ENCODE measurements at regions not wholly inside any gene's neighbourhood (a gene's known extent, or its start where the extent isn't known, plus 50 kb on each side); places are given as distances from the start of the nearest gene placed in this dataset.

DNA sequence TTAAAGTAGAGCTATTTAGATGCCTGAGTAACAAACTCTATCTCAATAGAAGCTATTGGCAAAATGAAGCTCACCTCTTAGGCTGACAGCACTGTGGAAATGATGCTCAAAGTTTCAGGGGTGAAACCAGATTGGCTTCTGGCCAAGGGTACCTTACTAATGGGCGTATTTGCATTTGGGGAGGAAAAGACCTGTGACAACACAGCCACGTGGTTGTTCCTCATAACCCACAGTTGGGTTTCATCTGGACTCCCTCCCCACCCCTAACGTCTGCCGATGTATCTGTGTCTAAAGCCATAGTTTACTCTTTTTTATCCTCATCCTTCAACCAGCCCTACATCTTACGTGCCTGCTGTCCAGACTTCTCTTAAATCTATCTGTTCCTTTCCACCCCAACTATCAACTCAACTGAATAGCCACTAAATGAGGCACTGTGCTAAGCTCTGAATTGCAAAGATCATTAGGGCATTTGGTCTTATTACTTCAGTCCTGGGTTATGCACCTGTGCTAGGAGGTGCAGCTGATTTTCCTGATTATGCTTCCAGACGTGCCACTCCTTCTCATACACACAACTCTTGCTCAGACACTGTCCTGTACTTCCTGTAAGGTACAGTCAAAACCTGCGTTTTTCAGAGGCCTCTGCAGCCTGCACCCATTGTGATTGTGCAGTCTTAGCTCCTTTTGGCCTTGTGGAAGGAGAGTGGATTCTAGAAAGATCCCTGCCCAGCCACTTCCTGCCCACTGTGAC is 80.6 kb upstream of the ARMC2 start:
- Histone ChIP-seq H3K9ac (ENCODE audit: low read length) (no peak overlapping the region), H4K20me1 (ENCODE audit: insufficient read depth, low read length) (no peaks in the 10 kb centered on the region), H3K4me3 (ENCODE audit: low read depth, low read length, poor library complexity, severe bottlenecking) (no peak overlapping the region), H2AFZ (ENCODE audit: low read length) (no peak overlapping the region), H3K79me2 (ENCODE audit: insufficient read depth, low read length) (no peaks in the 10 kb centered on the region), H3K4me2 (ENCODE audit: low read length) (no peak overlapping the region), H3K27ac (ENCODE audit: low read depth, low read length, poor library complexity, severe bottlenecking) (no peak overlapping the region), H3K4me1 (ENCODE audit: insufficient read depth, low read length, severe bottlenecking) (no peaks in the 10 kb centered on the region), H3K9me3 (ENCODE audit: low read length) (no peaks in the 10 kb centered on the region), H3K36me3 (ENCODE audit: insufficient read depth, low read length) (no peaks in the 10 kb centered on the region), H3K9me2 (ENCODE audit: low read depth, low read length) (no peaks in the 10 kb centered on the region), H3K27me3 (ENCODE audit: insufficient read depth, low read length) (peaks cover 4% of the 10 kb centered on the region), H3F3A (ENCODE audit: insufficient read depth, low read length) (no peaks in the 10 kb centered on the region)
- TF ChIP-seq, protein P1, sequence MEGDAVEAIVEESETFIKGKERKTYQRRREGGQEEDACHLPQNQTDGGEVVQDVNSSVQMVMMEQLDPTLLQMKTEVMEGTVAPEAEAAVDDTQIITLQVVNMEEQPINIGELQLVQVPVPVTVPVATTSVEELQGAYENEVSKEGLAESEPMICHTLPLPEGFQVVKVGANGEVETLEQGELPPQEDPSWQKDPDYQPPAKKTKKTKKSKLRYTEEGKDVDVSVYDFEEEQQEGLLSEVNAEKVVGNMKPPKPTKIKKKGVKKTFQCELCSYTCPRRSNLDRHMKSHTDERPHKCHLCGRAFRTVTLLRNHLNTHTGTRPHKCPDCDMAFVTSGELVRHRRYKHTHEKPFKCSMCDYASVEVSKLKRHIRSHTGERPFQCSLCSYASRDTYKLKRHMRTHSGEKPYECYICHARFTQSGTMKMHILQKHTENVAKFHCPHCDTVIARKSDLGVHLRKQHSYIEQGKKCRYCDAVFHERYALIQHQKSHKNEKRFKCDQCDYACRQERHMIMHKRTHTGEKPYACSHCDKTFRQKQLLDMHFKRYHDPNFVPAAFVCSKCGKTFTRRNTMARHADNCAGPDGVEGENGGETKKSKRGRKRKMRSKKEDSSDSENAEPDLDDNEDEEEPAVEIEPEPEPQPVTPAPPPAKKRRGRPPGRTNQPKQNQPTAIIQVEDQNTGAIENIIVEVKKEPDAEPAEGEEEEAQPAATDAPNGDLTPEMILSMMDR (IDR thresholded peaks at IDR 0.05; ENCODE audit: low read length) = no peak
- no peak for TF ChIP-seq EZH2 (IDR thresholded peaks at IDR 0.05; ENCODE audit: borderline replicate concordance, low read length)

DNA sequence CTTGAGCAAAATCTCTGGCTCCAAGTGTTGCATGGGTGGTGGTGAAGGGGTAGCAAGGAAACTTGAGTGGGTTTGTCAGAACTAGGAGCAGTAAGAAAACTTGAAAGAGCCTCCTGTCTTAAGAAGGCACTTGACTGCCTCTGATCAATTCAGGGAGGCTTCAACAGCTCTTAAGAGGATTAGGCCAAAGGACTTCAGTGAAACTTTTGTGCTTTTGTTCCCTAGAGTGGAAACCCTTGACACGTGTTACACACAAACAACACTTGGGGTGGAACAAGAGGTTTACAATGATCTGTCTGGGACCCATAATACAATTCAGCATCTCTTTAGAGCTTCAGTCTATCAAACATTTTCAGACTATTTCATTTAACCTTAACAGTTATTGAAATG is 80.1 kb upstream of the ARMC2 start:
- H3K27me3 ChIP-seq (ENCODE audit: insufficient read depth, low read length) = peaks cover 1% of the 10 kb centered on the region; the same call in 1 of the 2 replicates
- no peaks in the 10 kb centered on the region for H3K9me3 ChIP-seq (ENCODE audit: low read length)
- H3F3A ChIP-seq (ENCODE audit: insufficient read depth, low read length) = no peaks in the 10 kb centered on the region
- no peaks in the 10 kb centered on the region for H4K20me1 ChIP-seq (ENCODE audit: insufficient read depth, low read length)
- H3K4me1 ChIP-seq (ENCODE audit: insufficient read depth, low read length, severe bottlenecking) = no peaks in the 10 kb centered on the region
- H3K4me3 ChIP-seq (ENCODE audit: low read depth, low read length, poor library complexity, severe bottlenecking) = no peak overlapping the region
- TF ChIP-seq, protein P1 (IDR thresholded peaks at IDR 0.05; ENCODE audit: low read length) = no peak
- no peak for TF ChIP-seq EZH2 (IDR thresholded peaks at IDR 0.05; ENCODE audit: borderline replicate concordance, low read length)
- no peak overlapping the region for H3K9ac ChIP-seq (ENCODE audit: low read length)
- no peak overlapping the region for H3K27ac ChIP-seq (ENCODE audit: low read depth, low read length, poor library complexity, severe bottlenecking)
- no peaks in the 10 kb centered on the region for H3K9me2 ChIP-seq (ENCODE audit: low read depth, low read length)
- H3K79me2 ChIP-seq (ENCODE audit: insufficient read depth, low read length) = no peaks in the 10 kb centered on the region
- no peaks in the 10 kb centered on the region for H3K36me3 ChIP-seq (ENCODE audit: insufficient read depth, low read length)
- H3K4me2 ChIP-seq (ENCODE audit: low read length) = no peak overlapping the region
- no peak overlapping the region for H2AFZ ChIP-seq (ENCODE audit: low read length)

DNA sequence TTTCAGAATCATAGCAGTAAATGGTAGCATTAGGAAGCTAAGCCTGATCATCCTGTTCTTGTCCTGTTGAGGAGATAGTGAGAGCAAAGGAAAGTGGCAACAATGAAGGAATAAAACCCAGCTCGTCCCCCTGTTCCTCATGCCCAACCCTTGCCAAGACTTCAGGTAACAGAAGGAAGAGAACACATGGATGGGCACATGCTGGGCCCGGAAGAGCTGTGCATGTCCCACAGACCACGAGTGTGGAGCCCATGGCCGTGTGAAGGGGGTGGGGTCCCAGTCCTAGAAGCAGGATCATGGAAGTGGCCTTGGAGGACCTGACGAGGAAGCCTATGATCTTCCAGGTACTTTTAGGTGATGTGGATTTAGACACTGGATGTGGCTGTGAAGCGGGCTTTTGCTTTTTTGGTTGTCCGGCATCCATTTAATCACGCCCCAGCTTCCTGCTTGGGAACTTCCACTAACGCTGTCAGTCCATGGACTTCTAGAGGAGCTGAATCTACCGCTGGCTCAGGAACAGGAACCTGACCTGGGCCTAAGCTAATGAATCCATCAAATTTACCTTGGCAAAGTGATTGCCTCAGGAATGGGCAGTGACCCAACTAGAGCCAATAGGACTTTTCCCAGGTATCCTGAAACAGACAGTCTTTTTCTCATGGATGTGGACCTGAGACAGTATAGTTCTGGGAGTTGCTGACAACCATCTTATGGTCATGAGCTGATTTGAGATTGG is 79.3 kb upstream of the ARMC2 start:
- no peaks in the 10 kb centered on the region; the same call in 1 of the 2 replicates for H3K27me3 ChIP-seq (ENCODE audit: insufficient read depth, low read length)
- H3K4me2 ChIP-seq (ENCODE audit: low read length) = no peak overlapping the region
- H3K4me3 ChIP-seq (ENCODE audit: low read depth, low read length, poor library complexity, severe bottlenecking) = no peak overlapping the region
- no peak overlapping the region for H2AFZ ChIP-seq (ENCODE audit: low read length)
- TF ChIP-seq, protein P1 (IDR thresholded peaks at IDR 0.05; ENCODE audit: low read length) = no peak
- TF ChIP-seq EZH2 (IDR thresholded peaks at IDR 0.05; ENCODE audit: borderline replicate concordance, low read length) = no peak
- H3K9me3 ChIP-seq (ENCODE audit: low read length) = no peaks in the 10 kb centered on the region
- no peaks in the 10 kb centered on the region for H3F3A ChIP-seq (ENCODE audit: insufficient read depth, low read length)
- no peaks in the 10 kb centered on the region for H3K79me2 ChIP-seq (ENCODE audit: insufficient read depth, low read length)
- H3K36me3 ChIP-seq (ENCODE audit: insufficient read depth, low read length) = no peaks in the 10 kb centered on the region
- no peaks in the 10 kb centered on the region for H4K20me1 ChIP-seq (ENCODE audit: insufficient read depth, low read length)
- no peaks in the 10 kb centered on the region for H3K4me1 ChIP-seq (ENCODE audit: insufficient read depth, low read length, severe bottlenecking)
- H3K27ac ChIP-seq (ENCODE audit: low read depth, low read length, poor library complexity, severe bottlenecking) = no peak overlapping the region
- H3K9ac ChIP-seq (ENCODE audit: low read length) = no peak overlapping the region
- H3K9me2 ChIP-seq (ENCODE audit: low read depth, low read length) = no peaks in the 10 kb centered on the region

All from OCI-LY1 (cell line).